HepG2 (cell line): ENCODE measurements at regions not wholly inside any gene's neighbourhood (a gene's known extent, or its start where the extent isn't known, plus 50 kb on each side); places are given as distances from the start of the nearest gene placed in this dataset.

Source experiments
- ATAC-seq: fragments of 200-7000 bp; cut with Tn5 transposase; 3 replicates; pipeline ENCODE4 v1.9.1; 2020; ENCODE audit warnings: mild to moderate bottlenecking, moderate library complexity
- BruUV-seq: library from RNA; stranded (reverse); fragments of 400-500 nt; replicated peaks from 2 replicates; lab custom pipeline; 2021; lab: Mats Ljungman, UMichigan
- CTCF ChIA-PET: fragments of 300-600 bp; formaldehyde crosslinking; extraction: SDS; loops from one replicate; lab custom pipeline; 2021; ENCODE audit warnings: low total read pairs, inconsistent platforms, low intra/inter-chr PET ratio; lab: Yijun Ruan, JAX
- POLR2A ChIA-PET: fragments of 350-600 bp; sonication (Branson Sonifier 250); formaldehyde crosslinking; loops from one replicate; lab custom pipeline; 2020; ENCODE audit warnings: antibody characterized with exemption, inconsistent platforms; lab: Yijun Ruan, JAX
- DNase-seq: peaks from one replicate; pipeline ENCODE4 v3.0.0-alpha.2; 2015; ENCODE audit warnings: low spot score
- FAIRE-seq: peaks from 3 replicates; lab custom pipeline; 2011; peaks lifted over from hg19 to GRCh38; lab: Jason Lieb, UNC
- H2AFZ ChIP-seq: one replicate; pipeline ENCODE4 v1.6.1; 2011; ENCODE audit warnings: low read length, inconsistent platforms
- H3K27ac ChIP-seq: fragments of 300-600 bp; 3 replicates; pipeline ENCODE4 v1.8.0; 2011; ENCODE audit warnings: mixed run types, mild to moderate bottlenecking, mixed read lengths, low read length, inconsistent platforms; ENCODE audit not compliant: insufficient read depth; ENCODE audit errors: extremely low read length
- H3K27me3 ChIP-seq, 2 experiments: fragments of 200-600 bp in 1 of 2; 2 replicates in 1 of 2; 3 replicates in 1 of 2; pipeline versions ENCODE4 v1.6.0 to v1.8.0; 2011; ENCODE audit warnings: low read length in 2 of 2, mild to moderate bottlenecking in 2 of 2, moderate library complexity in 2 of 2, inconsistent platforms in 1 of 2; ENCODE audit not compliant: insufficient read depth in 2 of 2, control insufficient read depth in 1 of 2
- H3K36me3 ChIP-seq, 2 experiments: fragments of 200-600 bp in 1 of 2; replicated peaks in 1 of 2; 2 replicates in 1 of 2; 3 replicates in 1 of 2; pipeline versions ENCODE4 v1.5.1 to v1.8.0; 2011; ENCODE audit warnings: low read length in 2 of 2, inconsistent platforms in 1 of 2; ENCODE audit not compliant: insufficient read depth in 2 of 2, control insufficient read depth in 1 of 2
- H3K4me1 ChIP-seq: 2 replicates; pipeline ENCODE4 v1.5.1; 2012; ENCODE audit warnings: low read length, inconsistent platforms; ENCODE audit not compliant: insufficient read depth
- H3K4me2 ChIP-seq: 2 replicates; pipeline ENCODE4 v1.6.0; 2011; ENCODE audit warnings: low read depth, low read length, inconsistent platforms
- H3K4me3 ChIP-seq, 3 experiments: fragments of 200-600 bp in 1 of 3; sonication (generic), shearing (Covaris generic) in 1 of 3; replicated peaks in 1 of 3; 2 replicates each; pipeline ENCODE4 v1.5.1; 2011 to 2016; ENCODE audit warnings: low read length in 3 of 3, inconsistent platforms in 2 of 3, low read depth in 2 of 3, mild to moderate bottlenecking in 2 of 3, control low read depth in 1 of 3, mixed read lengths in 1 of 3; ENCODE audit not compliant: insufficient read depth in 1 of 3
- H3K79me2 ChIP-seq: one replicate; pipeline ENCODE4 v1.6.1; 2011; ENCODE audit warnings: low read length, inconsistent platforms; ENCODE audit not compliant: insufficient read depth
- H3K9ac ChIP-seq: 2 replicates; pipeline ENCODE4 v1.6.0; 2011; ENCODE audit warnings: mild to moderate bottlenecking, low read depth, low read length, inconsistent platforms; ENCODE audit not compliant: insufficient read depth
- H3K9me3 ChIP-seq: 2 replicates; pipeline ENCODE4 v1.5.1; 2012; ENCODE audit warnings: mild to moderate bottlenecking, low read length
- H4K20me1 ChIP-seq: 2 replicates; pipeline ENCODE4 v1.6.0; 2011; ENCODE audit warnings: inconsistent platforms, mild to moderate bottlenecking, low read length, moderate library complexity; ENCODE audit not compliant: insufficient read depth
- ATF2 ChIP-seq: sonication (generic); formaldehyde crosslinking; IDR thresholded peaks from 2 replicates; pipeline ENCODE4 v1.4.0; 2020; ENCODE audit warnings: missing genetic modification reagents
- CEBPB ChIP-seq: IDR thresholded peaks from 2 replicates; pipeline ENCODE4 v1.6.1; 2011; ENCODE audit warnings: low read depth, low read length, improper control_type of control experiment, borderline replicate concordance
- CHD2 ChIP-seq: IDR thresholded peaks from 2 replicates; pipeline ENCODE4 v1.6.1; 2011; ENCODE audit warnings: low read depth, low read length, improper control_type of control experiment
- EP300 ChIP-seq, 3 experiments: sonication (generic) in 1 of 3; formaldehyde crosslinking in 1 of 3; IDR thresholded peaks; 2 replicates each; pipeline versions ENCODE4 v1.5.1 to v1.6.1; 2011 to 2020; ENCODE audit warnings: low read depth in 2 of 3, low read length in 2 of 3, borderline replicate concordance in 1 of 3, improper control_type of control experiment in 1 of 3, mild to moderate bottlenecking in 1 of 3, missing genetic modification reagents in 1 of 3, moderate library complexity in 1 of 3
- HNF4A ChIP-seq: sonication (generic); formaldehyde crosslinking; IDR thresholded peaks from 2 replicates; pipeline ENCODE4 v1.4.0; 2020; ENCODE audit warnings: missing genetic modification reagents
- SOX13 ChIP-seq, 3 experiments: fragments of 450-650 bp in 1 of 3; sonication (generic) in 1 of 3; formaldehyde crosslinking in 1 of 3; IDR thresholded peaks in 2 of 3; conservative IDR thresholded peaks in 1 of 3; 2 replicates each; pipeline versions ENCODE4 v1.5.0 to v1.6.1; 2016 to 2020; ENCODE audit warnings: antibody characterized with exemption in 1 of 3, mild to moderate bottlenecking in 1 of 3, missing compliant biosample characterization in 1 of 3, missing genetic modification reagents in 1 of 3, moderate library complexity in 1 of 3
- ZNF720 ChIP-seq: sonication (generic); formaldehyde crosslinking; IDR thresholded peaks from 2 replicates; pipeline ENCODE4 v1.4.0; 2020; ENCODE audit warnings: missing genetic modification reagents
- WGBS: methylation state at CpG from one replicate; pipeline ENCODE4 v1.1.6; 2017; ENCODE audit warnings: low lambda C conversion rate; 5-methylcytosine and 5-hydroxymethylcytosine counted together
- in situ Hi-C: cut with HindIII; loops from 2 replicates; pipeline ENCODE4 v1.10.0; 2017; ENCODE audit warnings: low pct_unique_long_range_greater_than_20kb; ENCODE audit not compliant: extremely low pct_ligation_motif_present
- intact Hi-C: fragments of 100-400 bp; cut with micrococcal nuclease; formaldehyde crosslinking; loops from one replicate; pipeline ENCODE4 v1.10.0; 2022; ENCODE audit not compliant: unreplicated experiment
- TF ChIP-seq, protein P1 (sequence below), 2 experiments: fragments of 450-650 bp in 1 of 2; sonication (generic) in 1 of 2; formaldehyde crosslinking in 1 of 2; IDR thresholded peaks; 2 replicates each; pipeline versions ENCODE4 v1.6.1 to v1.8.0; 2016 to 2022; ENCODE audit warnings: antibody characterized with exemption in 1 of 2, mild to moderate bottlenecking in 1 of 2, missing genetic modification reagents in 1 of 2

DNA sequence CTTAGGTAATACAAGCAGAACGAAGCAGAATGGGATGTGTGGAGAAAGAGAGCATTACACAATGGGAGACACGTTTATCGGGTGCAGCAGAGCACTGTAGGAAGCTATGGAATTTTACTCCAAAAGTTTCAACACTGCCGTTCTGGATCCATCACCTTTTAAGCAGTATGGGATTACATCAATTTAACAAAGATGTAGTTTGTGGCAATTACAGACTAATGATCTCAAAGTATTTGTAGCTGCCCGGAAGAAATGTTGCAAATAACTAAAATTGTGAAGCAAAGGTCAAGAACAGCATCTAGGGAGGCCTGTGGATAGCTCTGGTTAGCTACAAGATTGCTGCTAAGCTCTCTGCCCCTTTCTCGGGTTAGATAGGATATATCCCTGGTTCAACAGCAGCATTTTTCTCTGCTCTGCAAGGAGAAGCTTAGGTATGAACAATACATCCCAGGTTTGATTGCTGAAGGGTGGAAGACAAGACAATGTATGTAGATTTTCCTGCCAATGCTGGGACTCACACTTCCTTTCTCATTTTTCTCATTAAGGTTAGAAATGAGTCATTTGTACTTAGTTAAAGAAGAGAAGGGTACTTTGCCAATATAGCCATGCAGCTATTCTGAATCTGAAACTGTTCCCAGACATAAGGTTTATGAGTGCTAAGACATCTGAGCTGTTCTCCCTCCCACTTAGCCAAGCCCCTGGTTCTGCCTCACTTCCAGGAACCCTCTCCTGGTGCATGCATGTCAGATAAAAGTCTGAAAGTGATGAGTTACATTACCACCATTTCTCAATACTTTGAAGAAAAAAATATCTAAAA lies 75.0 kb upstream of the HIF1A start:
- no peaks in the 10 kb centered on the region for H3K9me3 ChIP-seq
- no peaks in the 10 kb centered on the region for H3K27me3 ChIP-seq
- H3K4me1 ChIP-seq, result peaks cover 28% of the 10 kb centered on the region
- intact Hi-C loops, result no loop called here
- peak overlapping the region; percentile 87 for H2AFZ ChIP-seq
- peak; percentile 32 for DNase-seq
- no peak overlapping the region for H3K27ac ChIP-seq
- no peaks in the 10 kb centered on the region for H3K36me3 ChIP-seq
- peak overlapping the region in 1 of 3 experiments; percentile 12; a peak in 1 of 6 replicates for H3K4me3 ChIP-seq
- no peak for FAIRE-seq
- peak; percentile 88 for ATAC-seq
- ChIA-PET CTCF (no interaction called here), POLR2A (interaction anchor here (0.6 to 1.6 kb wide), 4 partner anchors 11 to 142 kb away, joined by 3 to 5 read pairs (median 4); partner anchors contain the start of genes HIF1A and SNAPC1)
- H4K20me1 ChIP-seq, result no peaks in the 10 kb centered on the region
- in situ Hi-C loops, result no loop called here
- no peak overlapping the region for H3K9ac ChIP-seq
- H3K79me2 ChIP-seq, result no peaks in the 10 kb centered on the region
- 3% methylated on average over 6 of the region's 6 CpGs for WGBS
- H3K4me2 ChIP-seq, result peak overlapping the region; percentile 63
- no TSS peak for BruUV-seq
- TF ChIP-seq EP300 (IDR thresholded peaks at IDR 0.05; ENCODE audit: low read depth in 2 of 2, low read length in 2 of 2) (no peak), EP300 (CRISPR knock-in tag; IDR thresholded peaks at IDR 0.05; ENCODE audit: borderline replicate concordance) (no peak), HNF4A (0 out of 2 replicates have a peak, but pooled peaks have one; percentile 5), CHD2 (no peak), CEBPB (peak; percentile 70; the same call in 1 of the 2 replicates), ZNF720 (CRISPR knock-in tag) (no peak), ATF2 (CRISPR knock-in tag) (peak; percentile 31; the same call in 1 of the 2 replicates), SOX13 (IDR thresholded peaks at IDR 0.05) (no peak), SOX13 (CRISPR knock-in tag; conservative IDR thresholded peaks at IDR 0.05 in 1 of 2, IDR thresholded peaks at IDR 0.05 in 1 of 2) (peak in 1 of 2 experiments; percentile 30; a peak in 1 of 4 replicates)
- TF ChIP-seq, protein P1, sequence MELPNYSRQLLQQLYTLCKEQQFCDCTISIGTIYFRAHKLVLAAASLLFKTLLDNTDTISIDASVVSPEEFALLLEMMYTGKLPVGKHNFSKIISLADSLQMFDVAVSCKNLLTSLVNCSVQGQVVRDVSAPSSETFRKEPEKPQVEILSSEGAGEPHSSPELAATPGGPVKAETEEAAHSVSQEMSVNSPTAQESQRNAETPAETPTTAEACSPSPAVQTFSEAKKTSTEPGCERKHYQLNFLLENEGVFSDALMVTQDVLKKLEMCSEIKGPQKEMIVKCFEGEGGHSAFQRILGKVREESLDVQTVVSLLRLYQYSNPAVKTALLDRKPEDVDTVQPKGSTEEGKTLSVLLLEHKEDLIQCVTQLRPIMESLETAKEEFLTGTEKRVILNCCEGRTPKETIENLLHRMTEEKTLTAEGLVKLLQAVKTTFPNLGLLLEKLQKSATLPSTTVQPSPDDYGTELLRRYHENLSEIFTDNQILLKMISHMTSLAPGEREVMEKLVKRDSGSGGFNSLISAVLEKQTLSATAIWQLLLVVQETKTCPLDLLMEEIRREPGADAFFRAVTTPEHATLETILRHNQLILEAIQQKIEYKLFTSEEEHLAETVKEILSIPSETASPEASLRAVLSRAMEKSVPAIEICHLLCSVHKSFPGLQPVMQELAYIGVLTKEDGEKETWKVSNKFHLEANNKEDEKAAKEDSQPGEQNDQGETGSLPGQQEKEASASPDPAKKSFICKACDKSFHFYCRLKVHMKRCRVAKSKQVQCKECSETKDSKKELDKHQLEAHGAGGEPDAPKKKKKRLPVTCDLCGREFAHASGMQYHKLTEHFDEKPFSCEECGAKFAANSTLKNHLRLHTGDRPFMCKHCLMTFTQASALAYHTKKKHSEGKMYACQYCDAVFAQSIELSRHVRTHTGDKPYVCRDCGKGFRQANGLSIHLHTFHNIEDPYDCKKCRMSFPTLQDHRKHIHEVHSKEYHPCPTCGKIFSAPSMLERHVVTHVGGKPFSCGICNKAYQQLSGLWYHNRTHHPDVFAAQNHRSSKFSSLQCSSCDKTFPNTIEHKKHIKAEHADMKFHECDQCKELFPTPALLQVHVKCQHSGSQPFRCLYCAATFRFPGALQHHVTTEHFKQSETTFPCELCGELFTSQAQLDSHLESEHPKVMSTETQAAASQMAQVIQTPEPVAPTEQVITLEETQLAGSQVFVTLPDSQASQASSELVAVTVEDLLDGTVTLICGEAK (IDR thresholded peaks at IDR 0.05), result no peak
- TF ChIP-seq, protein P1 (CRISPR knock-in tag; IDR thresholded peaks at IDR 0.05), result no peak
